ENCODE measurements at regions not wholly inside any gene's neighbourhood (a gene's known extent, or its start where the extent isn't known, plus 50 kb on each side); places are given as distances from the start of the nearest gene placed in this dataset.

- Histone ChIP-seq H3K4me1 (no peaks in the 10 kb centered on the region), H3K4me3 (no peak overlapping the region), H3K9me3 (peaks cover 2% of the 10 kb centered on the region; the same call in 1 of the 3 replicates), H3K4me2 (no peak overlapping the region), H3K27ac (no peak overlapping the region)
- no peak for TF ChIP-seq RNF2 (IDR thresholded peaks at IDR 0.05; ENCODE audit: borderline replicate concordance, low read depth)
- TF ChIP-seq EP300 (IDR thresholded peaks at IDR 0.05), result no peak
- TF ChIP-seq ZNF302 (CRISPR knock-in tag; IDR thresholded peaks at IDR 0.05), result no peak
- no peak for TF ChIP-seq E2F6 (IDR thresholded peaks at IDR 0.05; ENCODE audit: borderline replicate concordance, low read depth)
- TF ChIP-seq TP53 (CRISPR knock-in tag; IDR thresholded peaks at IDR 0.05), result no peak
- no peak for TF ChIP-seq HDAC2 (IDR thresholded peaks at IDR 0.05)
- no peak for TF ChIP-seq PHF8 (IDR thresholded peaks at IDR 0.05; ENCODE audit: borderline replicate concordance, low read depth)
- WGBS (ENCODE audit: missing lambda C conversion rate), result 21% methylated on average over 1 of the region's 1 CpG
- FAIRE-seq (no peak), DNase-seq (ENCODE audit: low read depth in 1 of 2, low spot score in 1 of 2) (no peak), ATAC-seq (no peak)
- ChIA-PET POLR2A (no interaction called here), CTCF (no interaction called here)
These were observed 50.8 kb upstream of the NSMCE3 start for GRCh38 chr15:29320420-29320819.

- DNase-seq (ENCODE audit: low read depth in 1 of 2, low spot score in 1 of 2), result no peak
- Histone ChIP-seq H3K27ac (no peak overlapping the region), H3K4me3 (no peak overlapping the region), H3K9me3 (no peaks in the 10 kb centered on the region; the same call in 2 of the 3 replicates), H3K4me2 (no peak overlapping the region), H3K4me1 (no peaks in the 10 kb centered on the region)
- no peak for FAIRE-seq
- ATAC-seq, result no peak
- WGBS (ENCODE audit: missing lambda C conversion rate), result 5% methylated on average over 3 of the region's 3 CpGs
- CTCF ChIA-PET, result no interaction called here
- POLR2A ChIA-PET, result interaction anchor here (0.5 kb wide), 1 partner anchor 344 kb away, joined by 4 read pairs; no protein-coding TSS in a partner anchor
- no peak for TF ChIP-seq E2F6 (IDR thresholded peaks at IDR 0.05; ENCODE audit: borderline replicate concordance, low read depth)
- TF ChIP-seq NFE2L2 (conservative IDR thresholded peaks at IDR 0.05; ENCODE audit: low read length), result no peak
- TF ChIP-seq EHF (CRISPR knock-in tag; IDR thresholded peaks at IDR 0.05), result no peak
- no peak for TF ChIP-seq CEBPB (IDR thresholded peaks at IDR 0.05)
- TF ChIP-seq TFCP2L1 (CRISPR knock-in tag; IDR thresholded peaks at IDR 0.05), result no peak
These were observed 50.2 kb upstream of the NSMCE3 start for GRCh38 chr15:29319823-29320222.
